H9 (cell line): ENCODE measurements at regions not wholly inside any gene's neighbourhood (a gene's known extent, or its start where the extent isn't known, plus 50 kb on each side); places are given as distances from the start of the nearest gene placed in this dataset.

Experiments
- DNase-seq: peaks from one replicate; pipeline ENCODE4 v3.0.0-alpha.2; 2017
- H2AFZ ChIP-seq: one replicate; pipeline ENCODE4 v1.6.1; 2013; ENCODE audit warnings: mild to moderate bottlenecking, low read length, control low read depth, moderate library complexity
- H2AK5ac ChIP-seq: 2 replicates; pipeline ENCODE4 v1.6.1; 2013; ENCODE audit warnings: low read length, control low read depth, mixed read lengths; ENCODE audit not compliant: insufficient read length
- H2BK120ac ChIP-seq: one replicate; pipeline ENCODE4 v1.6.1; 2013; ENCODE audit warnings: low read depth, mild to moderate bottlenecking, low read length, control low read depth, inconsistent platforms; ENCODE audit not compliant: poor library complexity, severe bottlenecking
- H2BK12ac ChIP-seq: 2 replicates; pipeline ENCODE4 v1.6.1; 2013; ENCODE audit warnings: low read length, control low read depth, mixed read lengths, low read depth; ENCODE audit not compliant: insufficient read length
- H2BK15ac ChIP-seq: 2 replicates; pipeline ENCODE4 v1.6.1; 2013; ENCODE audit warnings: low read depth, low read length, control low read depth
- H2BK20ac ChIP-seq: one replicate; pipeline ENCODE4 v1.6.1; 2013; ENCODE audit warnings: low read depth, mild to moderate bottlenecking, low read length, control low read depth, inconsistent platforms; ENCODE audit not compliant: poor library complexity, severe bottlenecking
- H2BK5ac ChIP-seq: 2 replicates; pipeline ENCODE4 v1.6.1; 2013; ENCODE audit warnings: low read length, control low read depth, mixed read lengths; ENCODE audit not compliant: insufficient read length
- H3K14ac ChIP-seq: 2 replicates; pipeline ENCODE4 v1.6.1; 2013; ENCODE audit warnings: low read length, control low read depth; ENCODE audit not compliant: insufficient read depth
- H3K18ac ChIP-seq: 2 replicates; pipeline ENCODE4 v1.6.1; 2013; ENCODE audit warnings: low read depth, mild to moderate bottlenecking, mixed read lengths, low read length, control low read depth; ENCODE audit not compliant: insufficient read length
- H3K23ac ChIP-seq: 2 replicates; pipeline ENCODE4 v1.6.1; 2013; ENCODE audit warnings: low read length, control low read depth, mixed read lengths, low read depth; ENCODE audit not compliant: insufficient read length
- H3K23me2 ChIP-seq: 2 replicates; pipeline ENCODE4 v1.6.1; 2013; ENCODE audit warnings: low read depth, mild to moderate bottlenecking, mixed read lengths, low read length, control low read depth; ENCODE audit not compliant: insufficient read length, poor library complexity, severe bottlenecking
- H3K27ac ChIP-seq: 2 replicates; pipeline ENCODE4 v1.5.1; 2013; ENCODE audit warnings: low read length, control low read depth, mixed read lengths, low read depth; ENCODE audit not compliant: insufficient read length
- H3K27me3 ChIP-seq: 2 replicates; pipeline ENCODE4 v1.6.1; 2013; ENCODE audit warnings: low read length, control low read depth, inconsistent platforms; ENCODE audit not compliant: insufficient read depth
- H3K4ac ChIP-seq: 2 replicates; pipeline ENCODE4 v1.6.1; 2013; ENCODE audit warnings: low read depth, mild to moderate bottlenecking, control low read depth, inconsistent platforms, low read length, moderate library complexity
- H3K4me1 ChIP-seq: 2 replicates; pipeline ENCODE4 v1.6.1; 2013; ENCODE audit warnings: low read length, control low read depth, inconsistent platforms; ENCODE audit not compliant: insufficient read depth
- H3K4me2 ChIP-seq: 2 replicates; pipeline ENCODE4 v1.6.1; 2013; ENCODE audit warnings: low read length, control low read depth, mixed read lengths; ENCODE audit not compliant: insufficient read length, insufficient read depth
- H3K56ac ChIP-seq: 2 replicates; pipeline ENCODE4 v1.6.1; 2013; ENCODE audit warnings: low read depth, mild to moderate bottlenecking, mixed read lengths, low read length, control low read depth; ENCODE audit not compliant: insufficient read length
- H3K79me1 ChIP-seq: 2 replicates; pipeline ENCODE4 v1.6.1; 2013; ENCODE audit warnings: low read depth, mild to moderate bottlenecking, moderate library complexity, low read length, control low read depth, inconsistent platforms; ENCODE audit not compliant: insufficient read depth, poor library complexity, severe bottlenecking
- H3K79me2 ChIP-seq: 2 replicates; pipeline ENCODE4 v1.6.1; 2013; ENCODE audit warnings: low read length, control low read depth, inconsistent platforms; ENCODE audit not compliant: insufficient read depth
- H3K9ac ChIP-seq: 2 replicates; pipeline ENCODE4 v1.6.1; 2013; ENCODE audit warnings: low read length, control low read depth, mixed read lengths; ENCODE audit not compliant: insufficient read length; ENCODE audit errors: extremely low read depth
- H3K9me3 ChIP-seq: one replicate; pipeline ENCODE4 v1.6.1; 2013; ENCODE audit warnings: low read depth, low read length, inconsistent platforms; ENCODE audit not compliant: control insufficient read depth
- H3T11ph ChIP-seq: one replicate; pipeline ENCODE4 v1.6.1; 2013; ENCODE audit warnings: mild to moderate bottlenecking, low read length, control low read depth, inconsistent platforms
- H4K20me1 ChIP-seq: one replicate; pipeline ENCODE4 v1.6.1; 2013; ENCODE audit not compliant: control insufficient read depth, insufficient read length, insufficient read depth
- H4K5ac ChIP-seq: 2 replicates; pipeline ENCODE4 v1.6.1; 2013; ENCODE audit warnings: low read depth, mild to moderate bottlenecking, mixed read lengths, low read length, control low read depth; ENCODE audit not compliant: insufficient read length
- H4K8ac ChIP-seq: replicated peaks from 2 replicates; pipeline ENCODE4 v1.6.1; 2013; ENCODE audit warnings: low read length, control low read depth, mixed read lengths, low read depth; ENCODE audit not compliant: insufficient read length
- H4K91ac ChIP-seq: 2 replicates; pipeline ENCODE4 v1.6.1; 2013; ENCODE audit warnings: low read depth, mild to moderate bottlenecking, moderate library complexity, mixed read lengths, low read length, control low read depth; ENCODE audit not compliant: insufficient read length
- H3K27ac Mint-ChIP-seq, 3 experiments: 2 replicates in 2 of 3; 3 replicates in 1 of 3; pipeline ENCODE4 v1.8.0; 2020 to 2021; ENCODE audit warnings: mixed read lengths in 3 of 3, mild to moderate bottlenecking in 1 of 3, moderate library complexity in 1 of 3
- H3K27me3 Mint-ChIP-seq: 2 replicates; pipeline ENCODE4 v1.8.0; 2021; ENCODE audit warnings: low read depth, mild to moderate bottlenecking, moderate library complexity, mixed read lengths
- H3K36me3 Mint-ChIP-seq, 3 experiments: 2 replicates in 2 of 3; 3 replicates in 1 of 3; pipeline ENCODE4 v1.8.0; 2020 to 2021; ENCODE audit warnings: low read depth in 3 of 3, mixed read lengths in 3 of 3; ENCODE audit not compliant: insufficient read depth in 1 of 3
- H3K4me1 Mint-ChIP-seq, 2 experiments: 2 replicates each; pipeline ENCODE4 v1.8.0; 2020; ENCODE audit warnings: mixed read lengths in 2 of 2
- H3K4me3 Mint-ChIP-seq, 2 experiments: 2 replicates in 1 of 2; 3 replicates in 1 of 2; pipeline ENCODE4 v1.8.0; 2020 to 2021; ENCODE audit warnings: mild to moderate bottlenecking in 2 of 2, mixed read lengths in 2 of 2, moderate library complexity in 1 of 2
- H3K9me3 Mint-ChIP-seq, 2 experiments: 2 replicates in 1 of 2; 3 replicates in 1 of 2; pipeline ENCODE4 v1.8.0; 2020; ENCODE audit warnings: mild to moderate bottlenecking in 2 of 2, mixed read lengths in 2 of 2, moderate library complexity in 1 of 2
- WGBS: extraction: QIAGEN DNeasy Blood & Tissue Kit; methylation state at CpG from one replicate; pipeline ENCODE4 v1.1.7; 2013; ENCODE audit warnings: missing lambda C conversion rate, low lambda C conversion rate, mixed read lengths; ENCODE audit not compliant: insufficient read length; ENCODE audit errors: extremely low coverage; 5-methylcytosine and 5-hydroxymethylcytosine counted together
- TF ChIP-seq, protein P1 (sequence below): fragments of 200-600 bp; sonication (generic); conservative IDR thresholded peaks from 3 replicates; pipeline ENCODE4 v1.8.0; 2021; ENCODE audit warnings: antibody characterized with exemption, mild to moderate bottlenecking

DNA sequence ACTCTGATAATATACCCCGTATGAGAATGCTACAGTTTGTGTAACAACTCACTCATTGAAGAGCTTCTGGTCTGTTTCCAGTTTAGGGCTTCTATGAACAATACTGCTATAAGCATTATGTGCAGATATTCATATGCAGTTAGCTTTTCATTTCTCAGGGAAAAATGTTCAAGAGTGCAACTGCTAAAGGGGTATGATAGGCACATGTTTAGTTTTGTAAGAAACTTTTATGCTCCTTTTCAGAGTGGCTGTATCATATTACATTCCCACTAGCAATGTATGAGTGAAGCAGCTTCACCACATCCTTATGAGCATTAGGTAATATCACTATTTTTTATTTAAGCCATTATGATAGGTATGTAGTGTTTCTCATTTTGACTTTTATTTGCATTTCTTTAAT lies 182.6 kb upstream of the CXCL12 start:
- Histone ChIP-seq H3K23ac (no peak overlapping the region), H2AK5ac (no peak overlapping the region), H4K8ac (no peak overlapping the region), H4K91ac (no peak overlapping the region), H3K9ac (no peak overlapping the region), H2BK12ac (no peak overlapping the region), H3K9me3 (no peaks in the 10 kb centered on the region), H3K4me1 (no peaks in the 10 kb centered on the region), H3K79me2 (no peaks in the 10 kb centered on the region), H3K23me2 (no peaks in the 10 kb centered on the region), H2BK20ac (no peak overlapping the region), H2BK120ac (no peak overlapping the region), H3K18ac (no peak overlapping the region), H3K4ac (no peak overlapping the region), H3K56ac (no peak overlapping the region), H3K27ac (no peak overlapping the region), H3K27me3 (no peaks in the 10 kb centered on the region), H3K14ac (no peak overlapping the region), H3K4me2 (no peak overlapping the region), H2AFZ (no peak overlapping the region), H4K5ac (no peak overlapping the region), H2BK5ac (no peak overlapping the region), H2BK15ac (no peak overlapping the region), H3T11ph (no peak overlapping the region), H3K79me1 (no peaks in the 10 kb centered on the region), H4K20me1 (no peaks in the 10 kb centered on the region)
- TF ChIP-seq, protein P1, sequence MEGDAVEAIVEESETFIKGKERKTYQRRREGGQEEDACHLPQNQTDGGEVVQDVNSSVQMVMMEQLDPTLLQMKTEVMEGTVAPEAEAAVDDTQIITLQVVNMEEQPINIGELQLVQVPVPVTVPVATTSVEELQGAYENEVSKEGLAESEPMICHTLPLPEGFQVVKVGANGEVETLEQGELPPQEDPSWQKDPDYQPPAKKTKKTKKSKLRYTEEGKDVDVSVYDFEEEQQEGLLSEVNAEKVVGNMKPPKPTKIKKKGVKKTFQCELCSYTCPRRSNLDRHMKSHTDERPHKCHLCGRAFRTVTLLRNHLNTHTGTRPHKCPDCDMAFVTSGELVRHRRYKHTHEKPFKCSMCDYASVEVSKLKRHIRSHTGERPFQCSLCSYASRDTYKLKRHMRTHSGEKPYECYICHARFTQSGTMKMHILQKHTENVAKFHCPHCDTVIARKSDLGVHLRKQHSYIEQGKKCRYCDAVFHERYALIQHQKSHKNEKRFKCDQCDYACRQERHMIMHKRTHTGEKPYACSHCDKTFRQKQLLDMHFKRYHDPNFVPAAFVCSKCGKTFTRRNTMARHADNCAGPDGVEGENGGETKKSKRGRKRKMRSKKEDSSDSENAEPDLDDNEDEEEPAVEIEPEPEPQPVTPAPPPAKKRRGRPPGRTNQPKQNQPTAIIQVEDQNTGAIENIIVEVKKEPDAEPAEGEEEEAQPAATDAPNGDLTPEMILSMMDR: no peak
- no CpG with 5 or more reads among the region's 1 CpG for WGBS
- no peaks in the 10 kb centered on the region for H3K9me3 Mint-ChIP-seq
- no peak for DNase-seq
- H3K27me3 Mint-ChIP-seq: peaks cover 6% of the 10 kb centered on the region
- peaks cover 2 to 3% of the 10 kb centered on the region in 2 experiments; a peak in 3 of 4 replicates for H3K4me1 Mint-ChIP-seq
- no peaks in the 10 kb centered on the region for H3K36me3 Mint-ChIP-seq
- no peak overlapping the region for H3K4me3 Mint-ChIP-seq
- no peak overlapping the region for H3K27ac Mint-ChIP-seq
